Esophagus squamous epithelium (tissue), 5 donors: ENCODE measurements at regions not wholly inside any gene's neighbourhood (a gene's known extent, or its start where the extent isn't known, plus 50 kb on each side); places are given as distances from the start of the nearest gene placed in this dataset.
A peak's percentile ranks its signal among the peaks of the same experiment; 100 is the strongest.

Experiments used
- DNase-seq: peaks from one replicate; lab custom pipeline; 2025; lab: John Stamatoyannopoulos, UW
- H3K27ac ChIP-seq, 4 donors: fragments of 200-600 bp; sonication (generic); one replicate each; pipeline ENCODE4 v1.5.1; 2016 to 2019; ENCODE audit warnings: mild to moderate bottlenecking in 1 of 4
- H3K27me3 ChIP-seq, 4 donors: fragments of 200-600 bp; sonication (generic); 1 replicate in 3 of 4; 2 replicates in 1 of 4; pipeline versions ENCODE4 v1.5.1 to v1.6.0; 2017 to 2021; ENCODE audit warnings: antibody characterized with exemption in 1 of 4
- H3K36me3 ChIP-seq, 3 donors: fragments of 200-600 bp; sonication (generic); one replicate each; pipeline ENCODE4 v1.5.1; 2016 to 2019
- H3K4me1 ChIP-seq, 3 donors: fragments of 200-600 bp; sonication (generic); one replicate each; pipeline ENCODE4 v1.5.1; 2017 to 2019
- H3K4me3 ChIP-seq, 4 donors: fragments of 200-600 bp; sonication (generic); 1 replicate in 3 of 4; 2 replicates in 1 of 4; pipeline ENCODE4 v1.5.1; 2016 to 2019; ENCODE audit warnings: mild to moderate bottlenecking in 2 of 4, moderate library complexity in 1 of 4
- H3K9me3 ChIP-seq, 3 donors: fragments of 200-600 bp; sonication (generic); one replicate each; pipeline ENCODE4 v1.5.1; 2016 to 2019
- CTCF ChIP-seq, 6 experiments: fragments of 450-650 bp in 4 of 6; fragments of 200-600 bp in 2 of 6; sonication (generic) in 2 of 6; IDR thresholded peaks; one replicate each; pipeline ENCODE4 v1.5.1; 2016 to 2019; ENCODE audit warnings: antibody characterized with exemption in 6 of 6, mild to moderate bottlenecking in 4 of 6, moderate library complexity in 4 of 6
- POLR2A ChIP-seq, 4 donors: fragments of 450-650 bp; IDR thresholded peaks; one replicate each; pipeline ENCODE4 v1.6.1; 2017; ENCODE audit warnings: antibody characterized with exemption in 4 of 4, mild to moderate bottlenecking in 4 of 4, moderate library complexity in 3 of 4
- whole genome bisulfite sequencing, 2 donors: methylation state at CpG; one replicate each; pipeline ENCODE4 v1.1.5; 2018; 5-methylcytosine and 5-hydroxymethylcytosine counted together
- intact Hi-C: fragments of 100-400 bp; cut with DNase I; formaldehyde crosslinking; loops from one replicate; pipeline ENCODE4 v1.15.0; 2022
- donor health status: DM: yes; HTN: yes; CAD: no.

- no peak for TF ChIP-seq CTCF (IDR thresholded peaks at IDR 0.05)
- no peak for TF ChIP-seq POLR2A (IDR thresholded peaks at IDR 0.05)
Observed at GRCh38 chr16:63672493-63672892, 1449.4 kb downstream of the CDH11 start.

GRCh38 chr16:63663155-63663554, 1458.7 kb downstream of the CDH11 start:
- no peaks in the 10 kb centered on the region for H3K27me3 ChIP-seq
- no peaks in the 10 kb centered on the region for H3K9me3 ChIP-seq
- H3K4me1 ChIP-seq = no peaks in the 10 kb centered on the region
- H3K36me3 ChIP-seq = no peaks in the 10 kb centered on the region
- H3K4me3 ChIP-seq = no peak overlapping the region
- intact Hi-C loops = no loop called here
- H3K27ac ChIP-seq = no peak overlapping the region
- DNase-seq = no peak
- WGBS, 2 donors = 78 to 96% methylated on average over 1 of the region's 1 CpG
- TF ChIP-seq POLR2A (IDR thresholded peaks at IDR 0.05) (no peak), CTCF (IDR thresholded peaks at IDR 0.05) (no peak)

More at GRCh38 chr16:63672493-63672892, 1449.4 kb downstream of the CDH11 start:
- no peaks in the 10 kb centered on the region for H3K9me3 ChIP-seq
- WGBS, 2 donors = 55 to 64% methylated on average over 2 of the region's 2 CpGs
- DNase-seq = no peak
- intact Hi-C loops = no loop called here
- H3K36me3 ChIP-seq = no peaks in the 10 kb centered on the region
- H3K27ac ChIP-seq = no peak overlapping the region
- no peak overlapping the region for H3K4me3 ChIP-seq
- H3K27me3 ChIP-seq = no peaks in the 10 kb centered on the region
- H3K4me1 ChIP-seq = no peaks in the 10 kb centered on the region

GRCh38 chr16:63655846-63656245, 1466.0 kb downstream of the CDH11 start:
- H3K9me3 ChIP-seq = no peaks in the 10 kb centered on the region
- 37 to 50% methylated on average over 4 of the region's 4 CpGs for WGBS, 2 donors
- no peak overlapping the region for H3K4me3 ChIP-seq
- no peak for TF ChIP-seq CTCF (IDR thresholded peaks at IDR 0.05)
- no peak for TF ChIP-seq POLR2A (IDR thresholded peaks at IDR 0.05)
- peak overlapping the region in 3 of 4 donors; percentile 5 to 52 (median 30) for H3K27ac ChIP-seq
- no peaks in the 10 kb centered on the region for H3K36me3 ChIP-seq
- H3K4me1 ChIP-seq = peaks cover 0 to 21% (median 0%) of the 10 kb centered on the region in 3 donors
- intact Hi-C loops = no loop called here
- no peak for DNase-seq
- H3K27me3 ChIP-seq = no peaks in the 10 kb centered on the region

- DNase-seq = no peak
- H3K36me3 ChIP-seq = no peaks in the 10 kb centered on the region
- H3K4me1 ChIP-seq = peaks cover 0 to 21% (median 0%) of the 10 kb centered on the region in 3 donors
- no peak overlapping the region for H3K27ac ChIP-seq
- WGBS, 2 donors = 26 to 47% methylated on average over 6 of the region's 6 CpGs
- no peaks in the 10 kb centered on the region for H3K9me3 ChIP-seq
- TF ChIP-seq POLR2A (IDR thresholded peaks at IDR 0.05) = no peak
- TF ChIP-seq CTCF (IDR thresholded peaks at IDR 0.05) = no peak
- no peaks in the 10 kb centered on the region for H3K27me3 ChIP-seq
- H3K4me3 ChIP-seq = no peak overlapping the region
- intact Hi-C loops = no loop called here
Observed at GRCh38 chr16:63653044-63653839, 1468.6 kb downstream of the CDH11 start.

GRCh38 chr16:63652091-63652490, 1469.8 kb downstream of the CDH11 start:
- Histone ChIP-seq H3K27ac (no peak overlapping the region), H3K9me3 (no peaks in the 10 kb centered on the region), H3K36me3 (no peaks in the 10 kb centered on the region), H3K27me3 (no peaks in the 10 kb centered on the region), H3K4me3 (no peak overlapping the region), H3K4me1 (peaks cover 0 to 21% (median 0%) of the 10 kb centered on the region in 3 donors)
- no peak for DNase-seq
- TF ChIP-seq CTCF (IDR thresholded peaks at IDR 0.05) (no peak), POLR2A (IDR thresholded peaks at IDR 0.05) (no peak)
- WGBS, 2 donors = 81 to 90% methylated on average over 1 of the region's 1 CpG
- intact Hi-C loops = no loop called here
